RWPE1 (cell line): ENCODE measurements at regions not wholly inside any gene's neighbourhood (a gene's known extent, or its start where the extent isn't known, plus 50 kb on each side); places are given as distances from the start of the nearest gene placed in this dataset.

Source experiments
- CTCF ChIA-PET: fragments of 350-600 bp; sonication (Branson Sonifier 250); formaldehyde crosslinking; extraction: SDS; loops from one replicate; lab custom pipeline; 2021; lab: Yijun Ruan, JAX
- POLR2A ChIA-PET: fragments of 400-600 bp; formaldehyde crosslinking; extraction: SDS; loops from one replicate; lab custom pipeline; 2020; ENCODE audit warnings: antibody characterized with exemption; ENCODE audit not compliant: low non-redundant PET; lab: Yijun Ruan, JAX
- DNase-seq: peaks from one replicate; pipeline ENCODE4 v3.0.0; 2012; ENCODE audit warnings: low spot score
- H3K27ac ChIP-seq: fragments of 450-650 bp; 2 replicates; pipeline ENCODE4 v1.5.1; 2017
- TF ChIP-seq, protein P1 (sequence below): fragments of 450-650 bp; conservative IDR thresholded peaks from 2 replicates; pipeline ENCODE4 v1.5.1; 2017; ENCODE audit warnings: low read depth, mild to moderate bottlenecking

DNA sequence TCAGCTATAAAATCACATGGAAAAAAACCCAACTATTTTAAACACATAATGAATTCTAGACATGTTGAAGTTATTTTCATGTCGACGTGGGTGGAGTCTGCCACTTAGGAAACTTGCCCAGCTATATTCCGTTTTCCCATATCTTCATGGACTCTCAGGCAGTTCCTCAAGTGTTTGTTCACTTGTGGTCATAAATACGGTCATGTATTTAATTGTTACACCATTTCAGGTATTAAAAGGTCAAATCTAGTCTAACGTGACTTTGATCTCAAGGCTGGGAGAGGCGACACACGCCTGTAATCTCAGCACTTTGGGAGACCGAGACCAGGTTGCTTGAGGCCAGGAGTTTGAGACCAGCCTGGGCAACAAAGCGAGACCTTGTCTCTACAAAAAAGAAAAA is 346.9 kb downstream of the PBX1 start:
- CTCF ChIA-PET: interaction anchor here (0.6 kb wide), 1 partner anchor 481 kb away, joined by 3 read pairs; no protein-coding TSS in a partner anchor
- no peak for DNase-seq
- POLR2A ChIA-PET: no interaction called here
- TF ChIP-seq, protein P1, sequence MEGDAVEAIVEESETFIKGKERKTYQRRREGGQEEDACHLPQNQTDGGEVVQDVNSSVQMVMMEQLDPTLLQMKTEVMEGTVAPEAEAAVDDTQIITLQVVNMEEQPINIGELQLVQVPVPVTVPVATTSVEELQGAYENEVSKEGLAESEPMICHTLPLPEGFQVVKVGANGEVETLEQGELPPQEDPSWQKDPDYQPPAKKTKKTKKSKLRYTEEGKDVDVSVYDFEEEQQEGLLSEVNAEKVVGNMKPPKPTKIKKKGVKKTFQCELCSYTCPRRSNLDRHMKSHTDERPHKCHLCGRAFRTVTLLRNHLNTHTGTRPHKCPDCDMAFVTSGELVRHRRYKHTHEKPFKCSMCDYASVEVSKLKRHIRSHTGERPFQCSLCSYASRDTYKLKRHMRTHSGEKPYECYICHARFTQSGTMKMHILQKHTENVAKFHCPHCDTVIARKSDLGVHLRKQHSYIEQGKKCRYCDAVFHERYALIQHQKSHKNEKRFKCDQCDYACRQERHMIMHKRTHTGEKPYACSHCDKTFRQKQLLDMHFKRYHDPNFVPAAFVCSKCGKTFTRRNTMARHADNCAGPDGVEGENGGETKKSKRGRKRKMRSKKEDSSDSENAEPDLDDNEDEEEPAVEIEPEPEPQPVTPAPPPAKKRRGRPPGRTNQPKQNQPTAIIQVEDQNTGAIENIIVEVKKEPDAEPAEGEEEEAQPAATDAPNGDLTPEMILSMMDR: no peak
- H3K27ac ChIP-seq: no peak overlapping the region

DNA sequence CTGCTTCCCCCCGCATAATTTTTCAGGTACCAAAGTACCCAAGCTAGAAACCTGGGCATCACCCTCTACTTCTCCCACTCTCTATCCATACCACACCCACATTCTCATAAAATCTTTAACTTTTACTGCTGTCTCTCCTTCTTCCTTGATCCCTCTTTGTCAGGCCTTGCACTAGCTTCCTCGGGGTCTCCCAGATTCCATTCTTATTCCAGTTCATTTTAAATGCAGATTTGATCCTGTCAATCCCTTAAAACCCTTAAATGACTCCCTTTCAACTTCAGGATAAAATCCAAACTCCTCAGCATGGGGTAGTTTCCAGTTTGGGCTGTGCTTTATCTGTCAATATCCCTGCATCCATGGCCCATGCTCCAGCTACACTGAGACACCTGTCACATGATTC is 343.5 kb downstream of the PBX1 start:
- ChIA-PET CTCF (interaction anchor here (1.1 kb wide), 1 partner anchor 10 kb away, joined by 5 read pairs; no protein-coding TSS in a partner anchor), POLR2A (interaction anchor here (0.6 kb wide), 1 partner anchor 21 kb away, joined by 3 read pairs; no protein-coding TSS in a partner anchor)
- no peak for DNase-seq
- no peak overlapping the region for H3K27ac ChIP-seq
- TF ChIP-seq, protein P1: no peak
